ENCODE measurements at regions not wholly inside any gene's neighbourhood (a gene's known extent, or its start where the extent isn't known, plus 50 kb on each side); places are given as distances from the start of the nearest gene placed in this dataset.

GRCh38 chr17:71792966-71793365 is 327.9 kb upstream of the SOX9 start:
- DNase-seq, result no peak
- H3K36me3 Mint-ChIP-seq (ENCODE audit: low read depth), result no peaks in the 10 kb centered on the region
- CTCF ChIA-PET, result no interaction called here
- H3K27ac Mint-ChIP-seq, result no peak overlapping the region
- ATAC-seq, result no peak
- peaks cover 2% of the 10 kb centered on the region for H3K9me3 Mint-ChIP-seq
- H3K4me1 Mint-ChIP-seq (ENCODE audit: low read depth), result no peaks in the 10 kb centered on the region
- TF ChIP-seq, protein P1, sequence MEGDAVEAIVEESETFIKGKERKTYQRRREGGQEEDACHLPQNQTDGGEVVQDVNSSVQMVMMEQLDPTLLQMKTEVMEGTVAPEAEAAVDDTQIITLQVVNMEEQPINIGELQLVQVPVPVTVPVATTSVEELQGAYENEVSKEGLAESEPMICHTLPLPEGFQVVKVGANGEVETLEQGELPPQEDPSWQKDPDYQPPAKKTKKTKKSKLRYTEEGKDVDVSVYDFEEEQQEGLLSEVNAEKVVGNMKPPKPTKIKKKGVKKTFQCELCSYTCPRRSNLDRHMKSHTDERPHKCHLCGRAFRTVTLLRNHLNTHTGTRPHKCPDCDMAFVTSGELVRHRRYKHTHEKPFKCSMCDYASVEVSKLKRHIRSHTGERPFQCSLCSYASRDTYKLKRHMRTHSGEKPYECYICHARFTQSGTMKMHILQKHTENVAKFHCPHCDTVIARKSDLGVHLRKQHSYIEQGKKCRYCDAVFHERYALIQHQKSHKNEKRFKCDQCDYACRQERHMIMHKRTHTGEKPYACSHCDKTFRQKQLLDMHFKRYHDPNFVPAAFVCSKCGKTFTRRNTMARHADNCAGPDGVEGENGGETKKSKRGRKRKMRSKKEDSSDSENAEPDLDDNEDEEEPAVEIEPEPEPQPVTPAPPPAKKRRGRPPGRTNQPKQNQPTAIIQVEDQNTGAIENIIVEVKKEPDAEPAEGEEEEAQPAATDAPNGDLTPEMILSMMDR (IDR thresholded peaks at IDR 0.05), result no peak
- H3K4me3 Mint-ChIP-seq, result no peak overlapping the region
- intact Hi-C loops (cut with micrococcal nuclease), result no loop called here
- POLR2A ChIA-PET, result no interaction called here
- H3K27me3 Mint-ChIP-seq, result no peaks in the 10 kb centered on the region

- Mint-ChIP-seq H3K36me3 (ENCODE audit: low read depth) (no peaks in the 10 kb centered on the region), H3K27me3 (no peaks in the 10 kb centered on the region), H3K9me3 (peaks cover 2% of the 10 kb centered on the region), H3K27ac (no peak overlapping the region), H3K4me1 (ENCODE audit: low read depth) (no peaks in the 10 kb centered on the region), H3K4me3 (no peak overlapping the region)
- TF ChIP-seq, protein P1 (IDR thresholded peaks at IDR 0.05), result no peak
- POLR2A ChIA-PET, result no interaction called here
- no peak for ATAC-seq
- DNase-seq, result no peak
- intact Hi-C loops (cut with micrococcal nuclease), result no loop called here
- CTCF ChIA-PET, result interaction anchor here (1.0 kb wide), 1 partner anchor 8 kb away, joined by 3 read pairs; no protein-coding TSS in a partner anchor
Measured at GRCh38 chr17:71793518-71793917, 327.3 kb upstream of the SOX9 start.

- no peak for ATAC-seq
- no peaks in the 10 kb centered on the region for H3K36me3 Mint-ChIP-seq (ENCODE audit: low read depth)
- no peaks in the 10 kb centered on the region for H3K4me1 Mint-ChIP-seq (ENCODE audit: low read depth)
- H3K9me3 Mint-ChIP-seq, result peaks cover 2% of the 10 kb centered on the region
- CTCF ChIA-PET, result no interaction called here
- no peak overlapping the region for H3K4me3 Mint-ChIP-seq
- intact Hi-C loops (cut with micrococcal nuclease), result no loop called here
- H3K27me3 Mint-ChIP-seq, result no peaks in the 10 kb centered on the region
- H3K27ac Mint-ChIP-seq, result no peak overlapping the region
- DNase-seq, result no peak
- POLR2A ChIA-PET, result no interaction called here
- TF ChIP-seq, protein P1 (IDR thresholded peaks at IDR 0.05), result no peak
Measured at GRCh38 chr17:71798701-71799100, 322.1 kb upstream of the SOX9 start.

DNA sequence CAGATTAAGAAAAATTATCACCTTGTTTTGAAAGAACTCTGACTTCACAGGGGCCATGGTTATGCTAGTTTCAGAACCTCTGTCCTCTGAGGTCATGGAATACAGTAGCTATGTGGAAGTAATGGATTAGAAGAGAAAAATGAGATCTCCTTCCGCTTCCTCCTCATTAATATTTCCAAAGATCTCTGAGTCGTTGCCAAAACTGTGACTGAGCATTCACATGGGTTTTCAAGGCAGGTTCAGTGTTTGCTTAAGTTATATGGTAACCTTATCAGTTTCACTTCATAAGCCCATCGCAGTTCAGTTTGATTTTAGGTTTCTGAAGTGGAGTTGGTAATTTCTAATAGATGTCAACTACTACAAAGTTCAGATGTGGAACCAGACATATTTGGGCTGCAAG is 321.2 kb upstream of the SOX9 start:
- Mint-ChIP-seq H3K27me3 (no peaks in the 10 kb centered on the region), H3K4me3 (no peak overlapping the region), H3K36me3 (ENCODE audit: low read depth) (no peaks in the 10 kb centered on the region), H3K9me3 (peaks cover 2% of the 10 kb centered on the region), H3K27ac (no peak overlapping the region), H3K4me1 (ENCODE audit: low read depth) (no peaks in the 10 kb centered on the region)
- no peak for DNase-seq
- intact Hi-C loops (cut with micrococcal nuclease), result no loop called here
- TF ChIP-seq, protein P1 (IDR thresholded peaks at IDR 0.05), result no peak
- CTCF ChIA-PET, result no interaction called here
- POLR2A ChIA-PET, result interaction anchor here (0.6 kb wide), 1 partner anchor 872 kb away, joined by 3 read pairs; no protein-coding TSS in a partner anchor
- no peak for ATAC-seq

DNA sequence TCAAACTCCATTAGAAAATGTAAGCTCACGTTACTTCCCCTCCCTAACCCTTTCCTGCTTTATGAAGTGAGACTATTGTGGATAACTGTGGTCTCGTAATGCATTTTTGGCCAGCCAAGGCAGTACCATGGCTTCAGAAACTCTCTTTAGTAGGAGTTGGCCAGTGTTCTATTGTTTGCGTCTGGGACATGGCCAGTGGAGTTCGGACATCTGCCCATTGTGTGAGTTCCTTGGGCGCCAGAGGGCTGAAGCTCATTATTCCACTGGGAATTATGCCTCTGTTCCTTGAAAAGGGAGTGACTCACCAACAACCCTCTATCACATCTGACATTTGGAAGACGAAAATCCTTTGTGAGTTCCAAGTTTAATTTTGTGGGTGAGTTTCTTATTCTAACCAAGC is 319.5 kb upstream of the SOX9 start:
- Mint-ChIP-seq H3K4me3 (no peak overlapping the region), H3K27me3 (peaks cover 2% of the 10 kb centered on the region), H3K36me3 (ENCODE audit: low read depth) (no peaks in the 10 kb centered on the region), H3K4me1 (ENCODE audit: low read depth) (no peaks in the 10 kb centered on the region), H3K27ac (no peak overlapping the region), H3K9me3 (peaks cover 1% of the 10 kb centered on the region)
- ATAC-seq (no peak), DNase-seq (no peak)
- POLR2A ChIA-PET, result no interaction called here
- intact Hi-C loops (cut with micrococcal nuclease), result no loop called here
- CTCF ChIA-PET, result interaction anchor here (1.2 kb wide), 1 partner anchor 8 kb away, joined by 3 read pairs; no protein-coding TSS in a partner anchor
- TF ChIP-seq, protein P1 (IDR thresholded peaks at IDR 0.05), result no peak

Measured in activated CD8-positive, alpha-beta T cell treated with anti-CD3 and anti-CD28 coated beads for 36 hours (primary cell).